ENCODE measurements at regions not wholly inside any gene's neighbourhood (a gene's known extent, or its start where the extent isn't known, plus 50 kb on each side); places are given as distances from the start of the nearest gene placed in this dataset.

DNA sequence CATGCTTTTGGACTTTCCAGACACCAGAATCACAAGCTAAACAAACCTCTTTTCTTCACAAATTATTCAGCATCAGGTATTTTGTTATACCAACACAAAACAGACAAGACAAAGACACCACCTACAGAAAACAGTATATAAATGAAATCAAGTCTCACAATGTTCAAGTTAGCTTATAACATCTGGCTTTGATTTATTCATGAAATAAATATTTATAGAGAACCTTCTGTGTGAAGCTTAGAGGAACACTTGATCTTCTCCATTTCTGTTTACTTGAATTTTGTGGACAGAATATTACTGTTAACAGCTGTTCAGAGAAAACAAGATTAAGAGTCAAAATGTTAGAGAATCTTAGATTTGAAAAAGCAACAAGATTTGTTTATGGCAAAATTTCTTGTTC, 137.4 kb upstream of the PRR16 start:
- TF ChIP-seq, protein P1, sequence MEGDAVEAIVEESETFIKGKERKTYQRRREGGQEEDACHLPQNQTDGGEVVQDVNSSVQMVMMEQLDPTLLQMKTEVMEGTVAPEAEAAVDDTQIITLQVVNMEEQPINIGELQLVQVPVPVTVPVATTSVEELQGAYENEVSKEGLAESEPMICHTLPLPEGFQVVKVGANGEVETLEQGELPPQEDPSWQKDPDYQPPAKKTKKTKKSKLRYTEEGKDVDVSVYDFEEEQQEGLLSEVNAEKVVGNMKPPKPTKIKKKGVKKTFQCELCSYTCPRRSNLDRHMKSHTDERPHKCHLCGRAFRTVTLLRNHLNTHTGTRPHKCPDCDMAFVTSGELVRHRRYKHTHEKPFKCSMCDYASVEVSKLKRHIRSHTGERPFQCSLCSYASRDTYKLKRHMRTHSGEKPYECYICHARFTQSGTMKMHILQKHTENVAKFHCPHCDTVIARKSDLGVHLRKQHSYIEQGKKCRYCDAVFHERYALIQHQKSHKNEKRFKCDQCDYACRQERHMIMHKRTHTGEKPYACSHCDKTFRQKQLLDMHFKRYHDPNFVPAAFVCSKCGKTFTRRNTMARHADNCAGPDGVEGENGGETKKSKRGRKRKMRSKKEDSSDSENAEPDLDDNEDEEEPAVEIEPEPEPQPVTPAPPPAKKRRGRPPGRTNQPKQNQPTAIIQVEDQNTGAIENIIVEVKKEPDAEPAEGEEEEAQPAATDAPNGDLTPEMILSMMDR (IDR thresholded peaks at IDR 0.05), result no peak
- TF ChIP-seq POLR2A (IDR thresholded peaks at IDR 0.05), result no peak
